A549 (cell line): ENCODE measurements at regions not wholly inside any gene's neighbourhood (a gene's known extent, or its start where the extent isn't known, plus 50 kb on each side); places are given as distances from the start of the nearest gene placed in this dataset.

Source experiments
- ATAC-seq, 2 experiments: fragments of 200-7000 bp in 1 of 2; fragments of >200 bp in 1 of 2; cut with Nextera tagmentation in 1 of 2; cut with Tn5 transposase in 1 of 2; 3 replicates each; pipeline versions ENCODE4 v1.8.0 to v1.9.1; 2018 to 2020; ENCODE audit warnings: mild to moderate bottlenecking in 1 of 2, moderate library complexity in 1 of 2
- CTCF ChIA-PET: fragments of 300-600 bp; sonication (Branson Sonifier 250); formaldehyde crosslinking; extraction: SDS; loops from one replicate; lab custom pipeline; 2021; ENCODE audit warnings: antibody characterized with exemption, inconsistent platforms; lab: Yijun Ruan, JAX
- POLR2A ChIA-PET: fragments of 350-600 bp; formaldehyde crosslinking; extraction: SDS; loops from one replicate; lab custom pipeline; 2021; ENCODE audit warnings: antibody characterized with exemption, inconsistent platforms; lab: Yijun Ruan, JAX
- DNase-seq, 2 experiments: peaks; one replicate each; pipeline versions ENCODE4 v3.0.0 to v3.0.0-alpha.2; 2011 to 2016; ENCODE audit warnings: low read depth in 1 of 2, low spot score in 1 of 2
- FAIRE-seq: peaks from 2 replicates; lab custom pipeline; 2011; peaks lifted over from hg19 to GRCh38; lab: Jason Lieb, UNC
- H3K27ac ChIP-seq, 2 experiments: fragments of >200 bp; sonication (Bioruptor Twin); formaldehyde crosslinking; 3 replicates each; pipeline ENCODE4 v1.5.1; 2016 to 2017
- H3K4me1 ChIP-seq: fragments of >200 bp; sonication (Bioruptor Twin); formaldehyde crosslinking; 3 replicates; pipeline ENCODE4 v1.6.1; 2016
- H3K4me2 ChIP-seq: fragments of >200 bp; sonication (Bioruptor Twin); formaldehyde crosslinking; 3 replicates; pipeline ENCODE4 v1.6.1; 2016
- H3K4me3 ChIP-seq: fragments of >200 bp; sonication (Bioruptor Twin); formaldehyde crosslinking; 3 replicates; pipeline ENCODE4 v1.5.1; 2016
- H3K9me3 ChIP-seq: fragments of >200 bp; sonication (Bioruptor Twin); formaldehyde crosslinking; 3 replicates; pipeline ENCODE4 v1.6.1; 2016
- BCL3 ChIP-seq: fragments of >200 bp; sonication (Bioruptor Twin); formaldehyde crosslinking; IDR thresholded peaks from 3 replicates; pipeline ENCODE4 v1.6.1; 2016
- BHLHE40 ChIP-seq: IDR thresholded peaks from 2 replicates; pipeline ENCODE4 v1.6.1; 2012; ENCODE audit warnings: low read depth, low read length, inconsistent platforms
- CBX8 ChIP-seq: fragments of 200-600 bp; sonication (generic); IDR thresholded peaks from 2 replicates; pipeline ENCODE4 v1.6.1; 2016
- CHD2 ChIP-seq: fragments of 150-350 bp; IDR thresholded peaks from 2 replicates; pipeline ENCODE4 v1.6.1; 2014; ENCODE audit warnings: low read length; ENCODE audit not compliant: partially characterized antibody
- CHD4 ChIP-seq: fragments of 200-600 bp; sonication (generic); IDR thresholded peaks from 2 replicates; pipeline ENCODE4 v1.6.1; 2016; ENCODE audit warnings: antibody characterized with exemption, mild to moderate bottlenecking, borderline replicate concordance
- CTCF ChIP-seq: fragments of >200 bp; sonication (Bioruptor Twin); formaldehyde crosslinking; IDR thresholded peaks from 3 replicates; pipeline ENCODE4 v1.5.1; 2016
- E2F6 ChIP-seq: IDR thresholded peaks from 2 replicates; pipeline ENCODE4 v1.6.1; 2012; ENCODE audit warnings: low read depth, borderline replicate concordance
- EP300 ChIP-seq, 2 experiments: fragments of >200 bp; sonication (Bioruptor Twin); formaldehyde crosslinking; IDR thresholded peaks; 2 replicates in 1 of 2; 3 replicates in 1 of 2; pipeline ENCODE4 v1.6.1; 2016 to 2017
- ESRRA ChIP-seq: fragments of 150-350 bp; IDR thresholded peaks from 2 replicates; pipeline ENCODE4 v1.6.1; 2014; ENCODE audit warnings: mild to moderate bottlenecking, low read length, borderline replicate concordance
- GATA3 ChIP-seq: IDR thresholded peaks from 2 replicates; pipeline ENCODE4 v1.6.1; 2012; ENCODE audit warnings: borderline replicate concordance
- HMGXB4 ChIP-seq: fragments of 250-450 bp; sonication (Bioruptor Pico); IDR thresholded peaks from 2 replicates; pipeline ENCODE4 v1.5.0; 2021; ENCODE audit warnings: mild to moderate bottlenecking, moderate library complexity, borderline replicate concordance
- HOXA7 ChIP-seq: fragments of 250-450 bp; sonication (Bioruptor Pico); IDR thresholded peaks from 2 replicates; pipeline ENCODE4 v1.5.0; 2020; ENCODE audit warnings: mild to moderate bottlenecking, moderate library complexity
- HOXB13 ChIP-seq: fragments of 250-450 bp; sonication (Bioruptor Pico); IDR thresholded peaks from 2 replicates; pipeline ENCODE4 v1.5.0; 2020; ENCODE audit warnings: low read depth, mild to moderate bottlenecking, moderate library complexity
- KDM1A ChIP-seq: fragments of 200-600 bp; sonication (generic); IDR thresholded peaks from 2 replicates; pipeline ENCODE4 v1.6.1; 2016; ENCODE audit warnings: low read depth, mild to moderate bottlenecking
- KDM5A ChIP-seq: fragments of 200-600 bp; sonication (generic); IDR thresholded peaks from 2 replicates; pipeline ENCODE4 v1.6.1; 2016; ENCODE audit warnings: antibody characterized with exemption, mild to moderate bottlenecking
- MAFK ChIP-seq: fragments of 450-650 bp; IDR thresholded peaks from 2 replicates; pipeline ENCODE4 v1.6.1; 2014; ENCODE audit not compliant: partially characterized antibody
- NFE2L2 ChIP-seq: fragments of 150-350 bp; conservative IDR thresholded peaks from 2 replicates; pipeline ENCODE4 v1.6.1; 2014; ENCODE audit warnings: low read length
- NPAS2 ChIP-seq: fragments of 250-450 bp; sonication (Bioruptor Pico); IDR thresholded peaks from 2 replicates; pipeline ENCODE4 v1.8.0; 2022; ENCODE audit warnings: mild to moderate bottlenecking, moderate library complexity, borderline replicate concordance
- PBX3 ChIP-seq: IDR thresholded peaks from 2 replicates; pipeline ENCODE4 v1.6.1; 2012
- PHF8 ChIP-seq: fragments of 200-600 bp; sonication (generic); IDR thresholded peaks from 2 replicates; pipeline ENCODE4 v1.6.1; 2016; ENCODE audit warnings: low read depth, mild to moderate bottlenecking, antibody characterized with exemption, moderate library complexity, borderline replicate concordance
- POLR2A ChIP-seq: IDR thresholded peaks from 2 replicates; pipeline ENCODE4 v1.6.1; 2012; ENCODE audit warnings: mild to moderate bottlenecking, low read length
- POLR2AphosphoS2 ChIP-seq: conservative IDR thresholded peaks from 2 replicates; pipeline ENCODE4 v1.6.1; 2012; ENCODE audit warnings: low read length, improper control_type of control experiment, inconsistent platforms
- RFX5 ChIP-seq: fragments of 450-650 bp; IDR thresholded peaks from 2 replicates; pipeline ENCODE4 v1.7.1; 2014; ENCODE audit warnings: antibody characterized with exemption, mild to moderate bottlenecking, moderate library complexity
- TFCP2L1 ChIP-seq: fragments of 250-450 bp; sonication (Bioruptor Pico); IDR thresholded peaks from 2 replicates; pipeline ENCODE4 v1.5.0; 2021; ENCODE audit warnings: mild to moderate bottlenecking
- TP53 ChIP-seq: fragments of 250-450 bp; sonication (Bioruptor Pico); IDR thresholded peaks from 2 replicates; pipeline ENCODE4 v1.5.0; 2021; ENCODE audit warnings: mild to moderate bottlenecking, moderate library complexity
- WGBS: methylation state at CpG from one replicate; pipeline ENCODE4 v1.1.6; 2017; ENCODE audit errors: missing lambda C conversion rate; 5-methylcytosine and 5-hydroxymethylcytosine counted together

- H3K4me2 ChIP-seq, result no peak overlapping the region
- peak in 1 of 2 experiments; percentile 4 for DNase-seq
- CTCF ChIA-PET, result no interaction called here
- H3K27ac ChIP-seq, result no peak overlapping the region
- POLR2A ChIA-PET, result no interaction called here
- WGBS, result 26% methylated on average over 7 of the region's 7 CpGs
- ATAC-seq, result no peak
- H3K9me3 ChIP-seq, result no peaks in the 10 kb centered on the region
- H3K4me1 ChIP-seq, result no peaks in the 10 kb centered on the region
- TF ChIP-seq PBX3 (no peak), CBX8 (no peak), POLR2AphosphoS2 (no peak), MAFK (no peak), PHF8 (no peak), CHD4 (no peak)
- no peak overlapping the region for H3K4me3 ChIP-seq
- no peak for FAIRE-seq
These were observed 173.6 kb downstream of the GALR1 start for GRCh38 chr18:77422974-77423867.

GRCh38 chr18:77433076-77433475 is 183.4 kb downstream of the GALR1 start:
- Histone ChIP-seq H3K27ac (no peak overlapping the region), H3K4me1 (no peaks in the 10 kb centered on the region), H3K9me3 (no peaks in the 10 kb centered on the region), H3K4me2 (no peak overlapping the region), H3K4me3 (no peak overlapping the region)
- ATAC-seq, result no peak
- FAIRE-seq, result no peak
- 0% methylated on average over 1 of the region's 1 CpG for WGBS
- POLR2A ChIA-PET, result no interaction called here
- no peak for DNase-seq
- TF ChIP-seq POLR2A (no peak), KDM5A (no peak), BCL3 (no peak), CHD2 (no peak), E2F6 (no peak), CTCF (no peak), HOXB13 (CRISPR knock-in tag) (no peak), TP53 (CRISPR knock-in tag) (no peak), BHLHE40 (no peak), KDM1A (no peak)
- CTCF ChIA-PET, result no interaction called here

- WGBS, result 18% methylated on average over 2 of the region's 2 CpGs
- TF ChIP-seq CHD4 (no peak), TFCP2L1 (CRISPR knock-in tag) (no peak), MAFK (no peak), ESRRA (no peak), RFX5 (no peak), NFE2L2 (no peak), EP300 (IDR thresholded peaks at IDR 0.05) (no peak), NPAS2 (CRISPR knock-in tag) (no peak), GATA3 (no peak), BCL3 (no peak), HOXA7 (CRISPR knock-in tag) (no peak), HMGXB4 (CRISPR knock-in tag) (no peak)
- Histone ChIP-seq H3K27ac (no peak overlapping the region), H3K9me3 (no peaks in the 10 kb centered on the region), H3K4me1 (no peaks in the 10 kb centered on the region), H3K4me3 (no peak overlapping the region), H3K4me2 (no peak overlapping the region)
- no peak for DNase-seq
- FAIRE-seq, result no peak
- no peak for ATAC-seq
- CTCF ChIA-PET, result no interaction called here
- POLR2A ChIA-PET, result no interaction called here
These were observed 190.2 kb downstream of the GALR1 start for GRCh38 chr18:77439888-77440287.
